ENCODE measurements at regions not wholly inside any gene's neighbourhood (a gene's known extent, or its start where the extent isn't known, plus 50 kb on each side); places are given as distances from the start of the nearest gene placed in this dataset.
"Not testable (repeated sequence)": the region's sequence is repeated elsewhere in the genome, so short reads cannot be mapped to it uniquely, and the experiment has no call there.

- Histone ChIP-seq H3K36me3 (no peaks in the 10 kb centered on the region), H3K4me1 (no peaks in the 10 kb centered on the region), H3K9me3 (no peaks in the 10 kb centered on the region), H3K27me3 (no peaks in the 10 kb centered on the region), H3K4me3 (ENCODE audit: low read depth, low read length) (no peak overlapping the region)
- DNase-seq: no peak
- no peak for TF ChIP-seq CTCF (IDR thresholded peaks at IDR 0.05; ENCODE audit: low read depth, low read length)
Observed at GRCh38 chr1:90295534-90295933, 300.6 kb downstream of the ZNF326 start.

- no peaks in the 10 kb centered on the region for H3K36me3 ChIP-seq
- no peaks in the 10 kb centered on the region for H3K4me1 ChIP-seq
- H3K4me3 ChIP-seq (ENCODE audit: low read depth, low read length): no peak overlapping the region
- no peak for TF ChIP-seq CTCF (IDR thresholded peaks at IDR 0.05; ENCODE audit: low read depth, low read length)
- no peaks in the 10 kb centered on the region for H3K27me3 ChIP-seq
- DNase-seq: no peak
- H3K9me3 ChIP-seq: no peaks in the 10 kb centered on the region
Observed at GRCh38 chr1:90291431-90292216, 296.7 kb downstream of the ZNF326 start.

GRCh38 chr1:90282811-90283210 is 287.9 kb downstream of the ZNF326 start:
- DNase-seq: no peak
- Histone ChIP-seq H3K4me1 (no peaks in the 10 kb centered on the region), H3K27me3 (no peaks in the 10 kb centered on the region), H3K36me3 (no peaks in the 10 kb centered on the region), H3K4me3 (ENCODE audit: low read depth, low read length) (no peak overlapping the region), H3K9me3 (no peaks in the 10 kb centered on the region)
- no peak for TF ChIP-seq CTCF (IDR thresholded peaks at IDR 0.05; ENCODE audit: low read depth, low read length)

- not testable (repeated sequence) for H3K4me1 ChIP-seq; H3K36me3 ChIP-seq; DNase-seq; H3K9me3 ChIP-seq; H3K4me3 ChIP-seq (ENCODE audit: low read depth, low read length); H3K27me3 ChIP-seq
Observed at GRCh38 chr1:90281886-90282285, 287.0 kb downstream of the ZNF326 start.

- Histone ChIP-seq H3K9me3 (no peaks in the 10 kb centered on the region), H3K27me3 (no peaks in the 10 kb centered on the region), H3K4me1 (no peaks in the 10 kb centered on the region), H3K36me3 (no peaks in the 10 kb centered on the region), H3K4me3 (ENCODE audit: low read depth, low read length) (no peak overlapping the region)
- no peak for DNase-seq
- TF ChIP-seq CTCF (IDR thresholded peaks at IDR 0.05; ENCODE audit: low read depth, low read length): no peak
Observed at GRCh38 chr1:90277270-90277669, 282.4 kb downstream of the ZNF326 start.

GRCh38 chr1:90274376-90274775 is 279.5 kb downstream of the ZNF326 start:
- Histone ChIP-seq H3K4me1 (no peaks in the 10 kb centered on the region), H3K27me3 (no peaks in the 10 kb centered on the region), H3K4me3 (ENCODE audit: low read depth, low read length) (no peak overlapping the region), H3K9me3 (no peaks in the 10 kb centered on the region), H3K36me3 (no peaks in the 10 kb centered on the region)
- no peak for DNase-seq
- TF ChIP-seq CTCF (IDR thresholded peaks at IDR 0.05; ENCODE audit: low read depth, low read length): no peak

All from BE2C (cell line).